Activated T-cell treated with anti-CD3 and anti-CD28 coated beads for 4 hours (primary cell): ENCODE measurements at regions not wholly inside any gene's neighbourhood (a gene's known extent, or its start where the extent isn't known, plus 50 kb on each side); places are given as distances from the start of the nearest gene placed in this dataset.

Experiments used
- DNase-seq: peaks from one replicate; pipeline ENCODE4 v3.0.0-alpha.2; 2020

- DNase-seq, result no peak
These were observed 298.1 kb downstream of the TGFB2 start for GRCh38 chr1:218643281-218643680.

GRCh38 chr1:218643926-218644325, 298.8 kb downstream of the TGFB2 start:
- DNase-seq, result no peak

- no peak for DNase-seq
These were observed 301.2 kb downstream of the TGFB2 start for GRCh38 chr1:218646288-218646687.

- no peak for DNase-seq
These were observed 311.3 kb downstream of the TGFB2 start for GRCh38 chr1:218656301-218657037.

GRCh38 chr1:218658269-218658668, 313.1 kb downstream of the TGFB2 start:
- no peak for DNase-seq

GRCh38 chr1:218658899-218659298, 313.8 kb downstream of the TGFB2 start:
- no peak for DNase-seq

- DNase-seq, result no peak
These were observed 315.0 kb downstream of the TGFB2 start for GRCh38 chr1:218659911-218660677.

GRCh38 chr1:218660678-218661053, 315.5 kb downstream of the TGFB2 start:
- DNase-seq, result no peak

- DNase-seq, result no peak
These were observed 316.3 kb downstream of the TGFB2 start for GRCh38 chr1:218661411-218661810.

- no peak for DNase-seq
These were observed 319.4 kb downstream of the TGFB2 start for GRCh38 chr1:218664385-218665170.

- no peak for DNase-seq
These were observed 320.1 kb downstream of the TGFB2 start for GRCh38 chr1:218665221-218665620.

GRCh38 chr1:218666263-218666662, 321.1 kb downstream of the TGFB2 start:
- no peak for DNase-seq

- DNase-seq, result no peak
These were observed 322.8 kb downstream of the TGFB2 start for GRCh38 chr1:218667781-218668516.

- DNase-seq, result no peak
These were observed 324.3 kb downstream of the TGFB2 start for GRCh38 chr1:218669431-218669830.

- no peak for DNase-seq
These were observed 325.7 kb downstream of the TGFB2 start for GRCh38 chr1:218670875-218671274.

- no peak for DNase-seq
These were observed 326.4 kb downstream of the TGFB2 start for GRCh38 chr1:218671573-218671972.

GRCh38 chr1:218673170-218673569, 328.0 kb downstream of the TGFB2 start:
- no peak for DNase-seq

- no peak for DNase-seq
These were observed 329.2 kb downstream of the TGFB2 start for GRCh38 chr1:218674280-218674773.

GRCh38 chr1:218677026-218677425, 331.9 kb downstream of the TGFB2 start:
- DNase-seq, result no peak

- DNase-seq, result no peak
These were observed 334.3 kb downstream of the TGFB2 start for GRCh38 chr1:218679391-218679790.

- DNase-seq, result no peak
These were observed 335.0 kb downstream of the TGFB2 start for GRCh38 chr1:218679988-218680748.

GRCh38 chr1:218683242-218683641, 338.1 kb downstream of the TGFB2 start:
- no peak for DNase-seq
